Choroid plexus epithelial cell (primary cell): ENCODE measurements at regions not wholly inside any gene's neighbourhood (a gene's known extent, or its start where the extent isn't known, plus 50 kb on each side); places are given as distances from the start of the nearest gene placed in this dataset.

Experiments
- DNase-seq: peaks from one replicate; pipeline ENCODE4 v3.0.0-alpha.2; 2010; ENCODE audit warnings: low read depth
- H3K4me3 ChIP-seq: 2 replicates; pipeline ENCODE4 v1.5.1; 2011; ENCODE audit warnings: low read depth, mild to moderate bottlenecking, control low read depth, low read length, moderate library complexity
- TF ChIP-seq, protein P1 (sequence below): conservative IDR thresholded peaks from 2 replicates; pipeline ENCODE4 v1.5.1; 2011; ENCODE audit warnings: low read depth, mild to moderate bottlenecking, control low read depth, inconsistent platforms, low read length, moderate library complexity

DNA sequence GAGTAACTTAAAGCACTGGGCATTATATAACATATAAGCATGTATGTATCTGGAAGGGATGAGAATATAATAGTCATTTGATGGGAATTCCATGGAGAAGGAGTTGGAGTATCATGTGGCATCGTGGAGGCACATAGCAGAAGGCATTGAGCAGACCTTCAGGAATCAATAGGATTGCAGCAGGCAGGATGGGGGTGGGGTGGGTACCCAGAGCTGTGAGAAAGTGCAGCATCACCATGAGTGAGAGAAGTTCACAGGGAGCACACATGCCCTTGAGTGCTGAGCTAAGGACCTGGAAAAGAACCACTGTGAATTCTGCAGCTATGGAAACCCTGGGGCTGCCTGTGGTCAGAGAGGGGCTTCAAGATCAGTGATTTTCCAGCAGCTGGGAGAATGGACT, 57.3 kb downstream of the MED10 start:
- no peak overlapping the region for H3K4me3 ChIP-seq
- TF ChIP-seq, protein P1, sequence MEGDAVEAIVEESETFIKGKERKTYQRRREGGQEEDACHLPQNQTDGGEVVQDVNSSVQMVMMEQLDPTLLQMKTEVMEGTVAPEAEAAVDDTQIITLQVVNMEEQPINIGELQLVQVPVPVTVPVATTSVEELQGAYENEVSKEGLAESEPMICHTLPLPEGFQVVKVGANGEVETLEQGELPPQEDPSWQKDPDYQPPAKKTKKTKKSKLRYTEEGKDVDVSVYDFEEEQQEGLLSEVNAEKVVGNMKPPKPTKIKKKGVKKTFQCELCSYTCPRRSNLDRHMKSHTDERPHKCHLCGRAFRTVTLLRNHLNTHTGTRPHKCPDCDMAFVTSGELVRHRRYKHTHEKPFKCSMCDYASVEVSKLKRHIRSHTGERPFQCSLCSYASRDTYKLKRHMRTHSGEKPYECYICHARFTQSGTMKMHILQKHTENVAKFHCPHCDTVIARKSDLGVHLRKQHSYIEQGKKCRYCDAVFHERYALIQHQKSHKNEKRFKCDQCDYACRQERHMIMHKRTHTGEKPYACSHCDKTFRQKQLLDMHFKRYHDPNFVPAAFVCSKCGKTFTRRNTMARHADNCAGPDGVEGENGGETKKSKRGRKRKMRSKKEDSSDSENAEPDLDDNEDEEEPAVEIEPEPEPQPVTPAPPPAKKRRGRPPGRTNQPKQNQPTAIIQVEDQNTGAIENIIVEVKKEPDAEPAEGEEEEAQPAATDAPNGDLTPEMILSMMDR, result no peak
- DNase-seq, result no peak

DNA sequence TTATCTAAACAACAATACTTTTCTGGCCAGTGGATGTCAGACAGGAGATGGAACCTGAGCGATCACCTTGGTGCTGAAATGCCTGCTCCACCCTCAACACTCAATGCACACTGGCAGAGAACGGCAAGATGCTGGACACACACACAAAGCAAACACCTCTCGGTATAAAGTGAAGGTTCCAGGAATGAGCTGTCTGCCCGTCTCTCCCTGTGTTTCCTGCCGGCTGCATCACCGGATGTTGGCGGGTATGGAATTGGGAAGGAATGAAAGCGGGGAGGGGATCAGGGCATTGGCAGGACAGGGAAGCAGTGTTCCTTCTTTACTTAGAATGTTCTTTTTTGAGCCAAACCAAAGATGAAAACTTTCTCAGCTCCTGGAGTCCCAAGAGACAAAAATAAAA, 59.2 kb downstream of the MED10 start:
- no peak for DNase-seq
- TF ChIP-seq, protein P1, result no peak
- H3K4me3 ChIP-seq, result no peak overlapping the region

DNA sequence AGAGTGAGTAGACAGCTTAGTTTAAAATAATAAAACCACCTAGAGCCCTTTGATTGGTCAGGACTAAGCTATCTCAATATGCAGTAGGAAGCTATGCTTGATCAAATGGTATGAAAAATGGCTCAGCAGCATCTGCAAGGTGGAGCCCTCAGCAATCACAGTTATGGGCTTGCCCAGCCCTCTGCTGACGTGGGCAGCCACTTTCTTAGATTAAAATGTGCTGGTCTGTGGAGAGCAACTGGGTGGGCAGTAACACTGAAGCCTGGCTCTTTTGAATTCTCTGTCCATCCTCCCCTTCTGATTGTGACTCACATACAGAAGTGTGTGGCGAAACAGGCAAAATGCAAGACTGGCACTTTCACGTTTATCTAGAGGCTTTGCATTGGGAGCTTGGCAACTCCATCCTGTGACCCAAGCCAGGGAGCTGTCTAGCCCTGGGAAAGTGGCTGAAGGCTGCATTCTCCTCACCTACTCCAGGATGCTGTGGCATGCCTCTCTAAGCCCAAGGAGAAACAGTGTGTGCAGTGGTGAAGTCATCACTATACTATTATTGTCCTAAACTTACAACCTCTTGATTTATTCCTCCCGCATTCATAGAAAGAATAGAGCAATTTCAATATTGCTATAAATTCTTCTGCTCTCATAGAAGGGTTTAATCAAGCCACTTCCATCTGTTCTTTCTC, 61.1 kb downstream of the MED10 start:
- no peak overlapping the region for H3K4me3 ChIP-seq
- TF ChIP-seq, protein P1, result no peak
- DNase-seq, result no peak

DNA sequence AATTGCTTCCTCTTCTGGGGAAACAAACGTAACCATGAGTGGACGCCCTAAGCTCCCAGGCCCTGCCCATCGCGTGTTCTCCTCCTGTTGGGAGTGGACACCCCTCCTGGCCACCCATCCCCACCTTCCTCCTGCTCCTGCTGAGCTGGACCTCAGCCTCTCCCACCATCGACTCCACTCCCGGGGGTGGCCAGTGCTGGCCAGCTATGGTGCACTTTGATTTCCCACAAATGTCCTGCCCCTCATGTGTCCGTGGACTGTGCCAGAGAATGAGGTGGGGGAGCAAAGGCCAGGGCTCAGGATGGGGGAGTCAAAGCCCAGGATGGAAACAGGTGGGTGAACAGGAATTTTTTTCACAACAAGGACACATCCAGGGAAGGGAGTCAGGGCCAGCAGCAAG, 62.8 kb downstream of the MED10 start:
- DNase-seq, result no peak
- TF ChIP-seq, protein P1, result no peak
- H3K4me3 ChIP-seq, result no peak overlapping the region

DNA sequence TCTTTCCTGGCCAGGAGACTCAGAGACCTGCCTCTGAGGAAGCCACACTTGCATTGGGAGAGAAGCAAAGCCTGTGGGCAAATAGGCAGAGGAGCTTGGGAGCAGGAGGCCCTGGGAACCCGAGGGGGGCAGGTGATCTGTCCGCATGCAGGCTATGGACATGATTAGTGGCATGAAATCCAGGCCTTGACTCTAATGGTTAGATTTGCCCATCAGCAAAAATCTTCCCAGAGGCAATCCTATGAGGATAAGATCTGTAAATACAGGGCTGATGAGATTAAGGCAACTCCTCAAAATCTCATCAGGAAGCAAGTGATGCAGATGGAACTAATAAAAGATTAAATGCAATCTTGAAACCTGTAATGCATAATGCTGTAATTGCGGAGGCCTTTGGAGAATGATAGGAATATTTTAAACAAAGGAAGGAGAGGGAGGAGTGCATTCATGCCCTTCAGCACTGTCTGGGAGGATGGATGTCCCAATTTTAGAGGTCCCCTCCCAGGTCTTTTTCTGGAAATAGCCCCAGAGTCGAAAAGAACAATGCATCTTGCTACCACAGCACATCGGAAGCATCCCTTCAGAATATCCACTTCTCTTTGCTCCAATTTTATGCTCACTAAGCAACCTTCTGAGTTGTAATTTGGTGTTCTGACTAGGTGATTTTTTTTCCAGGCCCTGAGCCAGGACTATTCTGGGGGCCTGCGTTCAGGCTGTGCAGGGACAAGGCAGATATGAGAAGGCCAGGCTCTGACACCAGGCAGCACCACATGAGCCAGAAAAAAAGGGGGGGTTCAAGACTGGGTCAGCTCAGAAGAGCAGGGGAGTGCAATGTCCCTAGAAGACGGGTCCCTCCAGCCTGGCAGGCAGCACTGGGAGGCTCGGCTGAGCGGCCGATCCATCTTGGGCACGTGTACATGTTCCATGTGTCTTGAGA, 66.5 kb downstream of the MED10 start:
- DNase-seq, result no peak
- TF ChIP-seq, protein P1, result no peak
- H3K4me3 ChIP-seq, result no peak overlapping the region

DNA sequence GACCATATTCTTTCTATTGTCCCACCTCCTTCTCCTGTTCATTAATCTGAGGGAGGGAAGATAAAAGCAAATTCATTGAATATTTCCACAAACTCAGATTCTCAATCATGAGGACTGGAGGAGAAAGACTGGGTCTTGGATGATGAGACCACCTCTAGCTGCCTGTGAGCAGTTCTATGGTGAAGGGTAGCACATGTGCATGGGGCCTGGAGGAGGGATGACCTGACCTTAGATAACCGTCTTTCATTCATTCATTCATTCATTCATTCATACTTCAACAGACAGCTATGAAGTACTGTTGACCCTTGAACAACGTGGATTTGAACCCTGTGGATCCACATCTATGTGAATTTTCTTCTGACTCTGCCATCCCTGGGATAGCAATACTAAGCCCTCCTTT, 68.4 kb downstream of the MED10 start:
- no peak for DNase-seq
- no peak overlapping the region for H3K4me3 ChIP-seq
- TF ChIP-seq, protein P1, result no peak
